Activated CD8-positive, alpha-beta T cell treated with anti-CD3 and anti-CD28 coated beads for 36 hours (primary cell): ENCODE measurements at regions not wholly inside any gene's neighbourhood (a gene's known extent, or its start where the extent isn't known, plus 50 kb on each side); places are given as distances from the start of the nearest gene placed in this dataset.

ENCODE experiments used
- ATAC-seq: fragments of 200-7000 bp; cut with Tn5 transposase; one replicate; pipeline ENCODE4 v1.10.0; 2021; ENCODE audit warnings: mild to moderate bottlenecking, moderate library complexity
- CTCF ChIA-PET: fragments of 350-600 bp; sonication (Branson Sonifier 250); formaldehyde crosslinking; loops from one replicate; lab custom pipeline; 2021; ENCODE audit warnings: antibody characterized with exemption; lab: Charles Lee
- POLR2A ChIA-PET: fragments of 350-600 bp; sonication (Branson Sonifier 250); formaldehyde crosslinking; loops from one replicate; lab custom pipeline; 2021; ENCODE audit warnings: antibody characterized with exemption; lab: Charles Lee
- DNase-seq: peaks from one replicate; pipeline ENCODE4 v3.0.0-alpha.2; 2020
- H3K27ac Mint-ChIP-seq: one replicate; pipeline ENCODE4 v1.8.0; 2021; ENCODE audit warnings: mild to moderate bottlenecking, mixed read lengths
- H3K27me3 Mint-ChIP-seq: one replicate; pipeline ENCODE4 v1.8.0; 2021; ENCODE audit warnings: mixed read lengths
- H3K36me3 Mint-ChIP-seq: one replicate; pipeline ENCODE4 v1.8.0; 2021; ENCODE audit warnings: low read depth, mixed read lengths
- H3K4me1 Mint-ChIP-seq: one replicate; pipeline ENCODE4 v1.8.0; 2021; ENCODE audit warnings: low read depth, mixed read lengths
- H3K4me3 Mint-ChIP-seq: one replicate; pipeline ENCODE4 v1.8.0; 2021; ENCODE audit warnings: mild to moderate bottlenecking, moderate library complexity, mixed read lengths
- H3K9me3 Mint-ChIP-seq: one replicate; pipeline ENCODE4 v1.8.0; 2021; ENCODE audit warnings: mixed read lengths
- intact Hi-C: fragments of 100-400 bp; cut with micrococcal nuclease; formaldehyde crosslinking; loops from one replicate; pipeline ENCODE4 v1.10.0; 2022
- TF ChIP-seq, protein P1 (sequence below): fragments of 200-600 bp; IDR thresholded peaks from one replicate; pipeline ENCODE4 v1.8.0; 2022; ENCODE audit warnings: antibody characterized with exemption, mild to moderate bottlenecking

DNA sequence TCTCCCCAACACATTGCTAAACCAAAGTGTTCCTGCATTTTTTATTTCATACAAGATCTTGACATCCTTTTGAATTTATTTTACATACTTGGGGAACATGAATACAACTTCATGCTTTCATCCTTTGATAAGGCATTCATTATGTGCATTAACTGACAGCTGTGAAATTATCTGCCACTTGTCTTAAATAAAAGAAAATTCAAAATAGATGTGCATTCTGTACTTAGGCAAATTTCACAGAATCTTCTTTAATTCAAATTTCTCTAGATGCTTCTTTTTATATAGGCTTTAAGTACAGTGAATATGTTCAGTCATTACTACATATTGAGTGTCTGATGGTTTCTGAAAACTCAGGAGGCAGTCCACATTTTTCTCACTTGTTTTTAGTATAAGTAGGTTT, 518.1 kb downstream of the EPHA5 start:
- H3K4me3 Mint-ChIP-seq = no peak overlapping the region
- no peaks in the 10 kb centered on the region for H3K4me1 Mint-ChIP-seq
- intact Hi-C loops = no loop called here
- no peaks in the 10 kb centered on the region for H3K27me3 Mint-ChIP-seq
- ChIA-PET POLR2A (no interaction called here), CTCF (no interaction called here)
- no peak overlapping the region for H3K27ac Mint-ChIP-seq
- no peak for DNase-seq
- ATAC-seq = no peak
- H3K36me3 Mint-ChIP-seq = no peaks in the 10 kb centered on the region
- TF ChIP-seq, protein P1, sequence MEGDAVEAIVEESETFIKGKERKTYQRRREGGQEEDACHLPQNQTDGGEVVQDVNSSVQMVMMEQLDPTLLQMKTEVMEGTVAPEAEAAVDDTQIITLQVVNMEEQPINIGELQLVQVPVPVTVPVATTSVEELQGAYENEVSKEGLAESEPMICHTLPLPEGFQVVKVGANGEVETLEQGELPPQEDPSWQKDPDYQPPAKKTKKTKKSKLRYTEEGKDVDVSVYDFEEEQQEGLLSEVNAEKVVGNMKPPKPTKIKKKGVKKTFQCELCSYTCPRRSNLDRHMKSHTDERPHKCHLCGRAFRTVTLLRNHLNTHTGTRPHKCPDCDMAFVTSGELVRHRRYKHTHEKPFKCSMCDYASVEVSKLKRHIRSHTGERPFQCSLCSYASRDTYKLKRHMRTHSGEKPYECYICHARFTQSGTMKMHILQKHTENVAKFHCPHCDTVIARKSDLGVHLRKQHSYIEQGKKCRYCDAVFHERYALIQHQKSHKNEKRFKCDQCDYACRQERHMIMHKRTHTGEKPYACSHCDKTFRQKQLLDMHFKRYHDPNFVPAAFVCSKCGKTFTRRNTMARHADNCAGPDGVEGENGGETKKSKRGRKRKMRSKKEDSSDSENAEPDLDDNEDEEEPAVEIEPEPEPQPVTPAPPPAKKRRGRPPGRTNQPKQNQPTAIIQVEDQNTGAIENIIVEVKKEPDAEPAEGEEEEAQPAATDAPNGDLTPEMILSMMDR = no peak
- peaks cover 5% of the 10 kb centered on the region for H3K9me3 Mint-ChIP-seq

DNA sequence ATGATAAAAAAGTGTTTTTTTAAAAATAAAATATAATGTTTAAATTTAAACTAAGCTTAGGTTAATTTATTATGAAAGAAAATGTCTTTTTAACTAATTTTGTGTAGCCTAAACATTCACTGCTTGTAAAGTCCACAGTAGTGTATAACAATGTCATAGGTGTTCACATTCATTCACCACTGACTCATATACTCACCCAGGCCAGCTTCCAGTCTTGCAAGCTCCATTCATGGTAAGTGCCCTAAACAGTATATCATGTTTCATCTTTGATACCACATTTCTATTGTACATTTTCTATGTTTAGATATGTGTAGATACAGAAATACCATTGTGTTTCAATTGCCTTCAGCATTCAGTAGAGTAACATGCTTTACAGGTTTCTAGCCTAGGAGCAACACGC, 530.3 kb downstream of the EPHA5 start:
- Mint-ChIP-seq H3K36me3 (no peaks in the 10 kb centered on the region), H3K27ac (no peak overlapping the region), H3K9me3 (peaks cover 26% of the 10 kb centered on the region), H3K4me3 (no peak overlapping the region), H3K27me3 (no peaks in the 10 kb centered on the region), H3K4me1 (no peaks in the 10 kb centered on the region)
- CTCF ChIA-PET = no interaction called here
- no peak for DNase-seq
- POLR2A ChIA-PET = no interaction called here
- TF ChIP-seq, protein P1 = no peak
- intact Hi-C loops = no loop called here
- ATAC-seq = no peak

DNA sequence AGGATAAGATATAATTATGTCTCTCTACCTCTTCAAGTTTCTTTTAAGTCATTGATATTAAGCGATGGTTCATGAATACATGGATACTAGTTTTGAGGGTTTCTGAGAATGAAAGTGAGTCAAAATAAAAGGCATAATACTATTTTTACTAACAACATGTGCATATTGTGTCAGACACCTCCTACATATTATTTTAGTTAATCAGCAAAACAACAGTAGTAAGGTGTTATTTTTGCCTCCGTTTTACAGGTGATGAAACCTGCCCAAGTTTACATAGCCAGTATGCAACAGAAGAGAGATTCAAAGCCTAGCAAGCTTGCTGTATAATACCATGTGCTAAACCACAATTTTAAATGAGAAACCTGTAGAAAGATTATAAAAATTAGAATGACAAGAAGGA, 544.1 kb downstream of the EPHA5 start:
- H3K27ac Mint-ChIP-seq = no peak overlapping the region
- intact Hi-C loops = no loop called here
- CTCF ChIA-PET = no interaction called here

DNA sequence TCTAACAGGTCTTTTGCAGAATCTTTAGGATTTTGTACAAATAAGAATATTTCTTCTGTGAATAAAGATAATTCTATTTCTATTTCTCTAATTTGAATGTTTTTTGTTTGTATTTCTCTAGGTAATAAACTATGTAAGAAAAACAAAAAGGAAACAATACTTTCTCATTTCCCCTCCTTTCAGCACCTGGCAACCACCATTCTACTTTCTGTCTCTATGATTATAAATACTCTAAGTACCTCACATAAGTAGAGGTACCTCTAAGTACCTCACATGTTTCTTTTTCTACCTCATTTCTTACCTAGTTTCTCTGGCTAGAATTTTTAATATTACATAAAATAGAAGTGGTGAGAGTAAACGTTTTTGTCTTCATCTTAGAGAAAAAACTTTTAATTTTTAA, 550.0 kb downstream of the EPHA5 start:
- Mint-ChIP-seq H3K36me3 (no peaks in the 10 kb centered on the region), H3K27me3 (no peaks in the 10 kb centered on the region), H3K4me3 (no peak overlapping the region), H3K27ac (no peak overlapping the region), H3K4me1 (no peaks in the 10 kb centered on the region), H3K9me3 (peaks cover 12% of the 10 kb centered on the region)
- TF ChIP-seq, protein P1 = no peak
- intact Hi-C loops = no loop called here
- ChIA-PET CTCF (no interaction called here), POLR2A (no interaction called here)
- ATAC-seq (no peak), DNase-seq (no peak)

More for the DNA sequence above, 544.1 kb downstream of the EPHA5 start:
- Mint-ChIP-seq H3K9me3 (peaks cover 11% of the 10 kb centered on the region), H3K4me1 (no peaks in the 10 kb centered on the region), H3K36me3 (no peaks in the 10 kb centered on the region), H3K27me3 (no peaks in the 10 kb centered on the region), H3K4me3 (no peak overlapping the region)
- POLR2A ChIA-PET = no interaction called here
- ATAC-seq (no peak), DNase-seq (no peak)
- TF ChIP-seq, protein P1 = no peak

DNA sequence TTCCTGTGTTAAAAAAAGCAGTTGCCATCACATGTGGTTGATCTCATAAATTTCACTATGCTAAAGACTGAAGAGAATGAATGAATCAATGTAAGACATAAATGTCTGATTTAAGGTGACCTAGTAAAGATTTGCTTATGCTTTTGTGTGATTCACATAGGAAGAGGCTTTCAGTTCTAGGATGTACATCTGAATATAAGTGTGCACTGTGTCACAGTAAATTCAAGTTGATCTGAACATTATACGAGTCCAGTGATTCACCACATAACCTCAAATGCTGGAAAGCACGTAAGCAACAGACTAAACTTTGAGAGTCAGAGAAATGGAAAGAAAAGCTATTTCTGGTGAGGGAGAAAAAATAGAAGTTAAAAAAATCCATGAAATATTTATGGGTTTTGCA, 567.9 kb downstream of the EPHA5 start:
- H3K4me3 Mint-ChIP-seq = no peak overlapping the region
- ChIA-PET CTCF (no interaction called here), POLR2A (no interaction called here)
- H3K36me3 Mint-ChIP-seq = no peaks in the 10 kb centered on the region
- no peaks in the 10 kb centered on the region for H3K27me3 Mint-ChIP-seq
- TF ChIP-seq, protein P1 = no peak
- H3K27ac Mint-ChIP-seq = no peak overlapping the region
- DNase-seq (no peak), ATAC-seq (no peak)
- intact Hi-C loops = no loop called here
- no peaks in the 10 kb centered on the region for H3K4me1 Mint-ChIP-seq
- H3K9me3 Mint-ChIP-seq = peaks cover 4% of the 10 kb centered on the region
